ENCODE measurements at regions not wholly inside any gene's neighbourhood (a gene's known extent, or its start where the extent isn't known, plus 50 kb on each side); places are given as distances from the start of the nearest gene placed in this dataset.

DNA sequence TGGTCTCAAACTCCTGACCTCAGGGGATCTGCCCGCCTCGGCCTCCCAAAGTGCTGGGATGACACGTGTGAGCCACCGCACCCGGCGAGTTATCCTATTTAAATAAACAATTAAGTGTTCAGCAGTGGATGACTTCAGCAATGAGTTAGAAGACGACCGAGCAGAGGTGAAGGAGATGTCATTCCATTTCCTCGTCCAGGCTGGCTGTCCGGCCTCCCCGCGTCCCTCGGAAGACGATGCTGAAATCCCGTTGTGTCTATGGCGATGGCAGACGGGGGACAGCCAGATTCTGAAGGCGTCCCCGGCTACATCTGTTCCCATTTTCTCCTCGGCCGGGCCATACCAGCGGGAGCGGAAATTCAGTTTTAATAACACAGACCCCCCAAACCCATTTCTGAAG lies 209.8 kb downstream of the CRLF2 start:
- TF ChIP-seq CTCF (IDR thresholded peaks at IDR 0.05 in 8 of 11, conservative IDR thresholded peaks at IDR 0.05 in 3 of 11) = no peak
- TF ChIP-seq POLR2A (IDR thresholded peaks at IDR 0.05) = no peak
